RKO (cell line): ENCODE measurements at regions not wholly inside any gene's neighbourhood (a gene's known extent, or its start where the extent isn't known, plus 50 kb on each side); places are given as distances from the start of the nearest gene placed in this dataset.
"Not testable (repeated sequence)": the region's sequence is repeated elsewhere in the genome, so short reads cannot be mapped to it uniquely, and the experiment has no call there.

Experiments used
- DNase-seq: peaks from one replicate; pipeline ENCODE4 v3.0.0-alpha.2; 2016; ENCODE audit warnings: low spot score

DNA sequence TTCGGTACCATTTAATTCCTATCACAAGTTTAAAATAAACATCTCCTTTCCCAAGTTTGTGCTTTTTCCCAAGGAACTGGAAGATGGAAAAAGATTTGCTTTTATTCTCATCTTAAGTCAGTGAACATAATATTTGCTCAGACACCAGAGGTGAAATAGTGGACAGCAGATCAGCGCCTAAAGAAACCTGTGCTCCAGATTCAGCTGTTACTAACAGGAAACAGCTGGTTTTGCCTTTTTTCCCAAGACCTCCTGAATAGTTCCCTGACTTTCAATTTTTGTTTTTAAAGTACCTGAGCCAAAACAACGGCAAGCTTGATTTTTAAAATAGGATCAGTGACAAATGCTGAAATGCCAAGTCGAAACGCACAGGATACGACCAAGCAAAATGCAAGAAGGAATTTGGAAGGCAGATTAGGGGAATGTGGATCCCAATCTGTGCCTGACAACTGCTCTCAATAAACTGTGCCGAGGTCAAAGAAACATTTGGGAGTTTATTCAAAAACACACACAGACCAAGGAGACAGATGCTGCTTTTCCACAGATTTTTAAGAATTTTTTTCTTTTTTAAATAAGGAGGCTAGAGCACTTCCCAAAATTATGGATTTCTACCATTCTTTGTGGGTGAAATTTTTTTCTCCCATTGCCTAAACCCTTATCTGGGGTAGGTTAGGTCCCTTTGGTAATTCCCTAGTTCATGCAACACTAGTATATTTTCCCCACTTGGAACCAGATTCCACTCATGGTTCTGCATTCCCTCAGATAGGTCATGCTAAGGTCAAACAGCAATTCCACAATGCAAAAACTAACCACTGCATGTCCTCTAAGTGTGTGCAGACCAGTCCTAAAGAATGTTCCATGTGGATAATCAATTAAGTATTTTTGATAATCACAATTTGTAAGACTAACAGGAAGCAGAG, 121.5 kb upstream of the PDE1A start:
- DNase-seq: no peak

DNA sequence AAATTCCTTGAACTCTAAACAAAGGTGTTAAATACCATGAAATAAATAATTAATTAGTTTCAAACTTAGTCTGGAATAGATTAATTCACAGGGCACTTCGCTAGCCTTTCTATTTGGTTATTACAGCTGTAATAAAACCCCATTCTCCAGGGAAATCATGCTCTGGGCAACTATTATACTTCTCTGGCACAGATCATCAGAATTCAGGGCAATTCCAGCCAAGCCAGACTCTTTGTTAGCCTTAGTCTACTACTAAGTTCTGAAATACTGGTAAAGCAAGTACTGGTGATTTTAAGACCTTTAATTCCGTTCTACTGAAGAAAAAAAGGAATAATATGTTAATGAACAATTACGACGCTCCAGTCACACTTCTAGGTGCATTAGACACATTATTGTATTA, 123.4 kb upstream of the PDE1A start:
- DNase-seq: no peak

GRCh38 chr2:182552232-182552631, 125.4 kb upstream of the PDE1A start:
- not testable (repeated sequence) for DNase-seq

GRCh38 chr2:182552785-182553184, 125.9 kb upstream of the PDE1A start:
- not testable (repeated sequence) for DNase-seq

DNA sequence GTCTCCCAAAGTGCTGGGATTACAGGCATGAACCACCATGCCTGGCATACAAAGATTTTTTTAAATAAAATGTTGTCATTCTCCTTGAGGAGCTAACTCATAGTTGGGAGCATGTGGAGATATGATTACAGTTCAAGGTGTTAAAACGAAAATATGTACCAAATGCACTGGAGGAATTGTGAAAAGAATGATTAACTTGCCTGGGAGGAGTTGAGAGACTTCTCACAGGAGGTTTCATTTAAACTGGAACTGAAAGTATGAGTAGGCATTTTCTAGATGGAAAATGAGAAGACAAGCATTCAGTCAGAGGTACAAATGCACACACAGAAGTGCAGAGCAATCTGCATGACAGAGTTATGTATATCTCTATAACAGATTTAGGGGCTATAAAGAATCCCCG, 126.6 kb upstream of the PDE1A start:
- no peak for DNase-seq

GRCh38 chr2:182554950-182555349, 128.1 kb upstream of the PDE1A start:
- DNase-seq: no peak

DNA sequence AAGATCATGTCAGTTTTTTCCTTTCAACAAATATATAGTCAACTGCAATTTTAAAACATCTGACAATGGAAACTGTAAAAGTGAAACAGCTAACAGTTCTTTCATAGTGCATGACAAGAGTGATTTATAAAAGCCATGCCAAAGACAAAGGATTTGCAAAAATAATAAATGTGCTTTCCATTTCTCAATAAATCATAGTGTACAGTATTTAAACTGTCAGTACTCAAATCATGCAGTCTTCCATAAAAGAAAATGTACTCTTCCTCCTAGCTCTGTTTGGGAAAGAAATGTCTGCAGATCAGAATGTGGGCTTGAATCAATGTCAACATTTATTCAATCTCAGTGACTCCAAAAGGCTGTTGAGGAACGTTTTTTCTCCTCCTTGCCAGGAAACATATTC, 131.7 kb upstream of the PDE1A start:
- DNase-seq: no peak

GRCh38 chr2:182559623-182560022, 132.8 kb upstream of the PDE1A start:
- DNase-seq: peak; percentile 22

DNA sequence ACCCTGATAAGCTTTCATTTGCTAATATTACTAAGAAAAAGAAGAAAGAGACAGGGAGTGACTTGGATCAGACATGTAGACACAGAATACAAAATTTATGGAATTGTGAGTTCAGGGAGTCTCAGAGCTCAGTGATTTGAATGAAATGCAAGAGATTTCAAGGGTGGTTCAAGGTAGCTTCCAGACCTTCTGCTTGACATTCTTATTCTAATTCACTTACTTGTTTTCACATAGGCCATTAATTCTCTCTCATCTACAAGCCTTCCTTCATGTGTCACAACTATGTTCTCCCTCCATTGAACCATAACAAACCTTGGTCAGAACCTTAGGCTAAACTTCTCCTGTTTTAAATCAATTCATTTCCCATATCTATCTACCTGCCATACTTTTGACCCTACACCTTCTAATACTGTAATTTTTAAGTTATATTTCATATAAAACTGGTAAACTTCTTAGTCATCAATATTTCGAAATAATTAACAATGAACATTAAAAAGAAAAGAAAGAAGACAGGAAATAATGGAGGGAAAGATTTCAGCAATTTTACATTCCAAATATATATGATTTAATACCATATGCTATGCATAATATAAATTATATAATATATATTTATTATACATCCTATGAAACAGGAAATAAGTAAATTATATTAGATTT, 139.2 kb upstream of the PDE1A start:
- DNase-seq: no peak

GRCh38 chr2:182573553-182573952, 142.5 kb upstream of the DNAJC10 start:
- DNase-seq: no peak

DNA sequence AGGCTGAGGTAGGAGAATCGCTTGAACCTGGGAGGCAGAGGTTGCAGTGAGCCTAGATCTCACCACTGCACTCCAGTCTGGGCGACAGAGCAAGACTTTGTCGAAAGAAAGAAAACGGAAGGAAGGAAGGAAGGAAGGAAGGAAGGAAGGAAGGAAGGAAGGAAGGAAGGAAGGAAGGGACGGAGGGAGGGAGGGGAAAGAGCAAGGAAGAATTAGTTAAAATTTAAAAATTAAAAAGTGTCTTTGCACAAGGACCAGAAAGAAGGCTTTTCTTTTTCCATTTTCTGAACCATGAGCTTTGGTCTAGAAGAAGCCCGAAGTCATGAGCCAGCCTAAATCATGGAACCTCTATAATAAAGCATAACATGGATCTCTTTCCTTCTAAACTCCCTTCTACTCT, 138.2 kb upstream of the DNAJC10 start:
- DNase-seq: no peak

GRCh38 chr2:182581196-182581935, 134.7 kb upstream of the DNAJC10 start:
- no peak for DNase-seq

GRCh38 chr2:182584462-182584861, 131.6 kb upstream of the DNAJC10 start:
- DNase-seq: no peak

DNA sequence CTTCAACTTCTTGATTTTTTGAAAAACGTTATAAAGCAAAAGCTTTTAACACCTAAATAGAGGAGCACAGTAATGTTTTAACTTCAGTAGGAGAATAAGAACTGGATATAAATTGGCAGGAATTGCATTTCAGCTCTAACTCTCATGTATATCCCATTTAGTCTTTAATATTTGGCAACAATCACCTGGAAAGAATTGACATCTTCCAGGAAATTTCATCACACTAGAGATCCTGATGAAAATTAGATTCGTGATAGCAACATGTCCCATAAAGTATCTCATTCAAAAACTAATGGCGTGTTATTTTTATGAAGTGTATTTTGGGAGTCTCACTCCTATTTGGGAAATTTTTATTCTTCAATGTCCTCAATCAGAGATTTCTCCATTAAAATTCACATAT, 131.1 kb upstream of the DNAJC10 start:
- DNase-seq: no peak

- no peak for DNase-seq
Measured at GRCh38 chr2:182585430-182585829, 130.6 kb upstream of the DNAJC10 start.

DNA sequence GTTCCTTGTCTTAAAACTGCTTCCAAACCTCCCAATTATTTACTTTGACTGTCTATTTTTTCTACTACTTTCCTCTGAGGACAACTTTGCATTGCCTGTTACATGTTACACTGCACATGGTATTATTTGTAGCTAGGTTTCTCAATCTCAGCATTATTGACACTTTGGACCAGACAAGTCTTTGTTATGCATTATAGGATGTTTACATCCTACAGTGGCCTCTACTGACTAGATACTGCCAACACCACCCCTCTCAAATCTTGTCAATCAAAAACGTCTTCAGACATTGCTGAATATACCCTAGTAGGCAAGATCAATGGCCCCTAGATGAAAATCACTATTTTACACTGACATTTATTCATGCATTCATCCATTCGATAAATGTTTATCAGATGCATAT, 129.6 kb upstream of the DNAJC10 start:
- no peak for DNase-seq

GRCh38 chr2:182587831-182588230, 128.2 kb upstream of the DNAJC10 start:
- DNase-seq: no peak

DNA sequence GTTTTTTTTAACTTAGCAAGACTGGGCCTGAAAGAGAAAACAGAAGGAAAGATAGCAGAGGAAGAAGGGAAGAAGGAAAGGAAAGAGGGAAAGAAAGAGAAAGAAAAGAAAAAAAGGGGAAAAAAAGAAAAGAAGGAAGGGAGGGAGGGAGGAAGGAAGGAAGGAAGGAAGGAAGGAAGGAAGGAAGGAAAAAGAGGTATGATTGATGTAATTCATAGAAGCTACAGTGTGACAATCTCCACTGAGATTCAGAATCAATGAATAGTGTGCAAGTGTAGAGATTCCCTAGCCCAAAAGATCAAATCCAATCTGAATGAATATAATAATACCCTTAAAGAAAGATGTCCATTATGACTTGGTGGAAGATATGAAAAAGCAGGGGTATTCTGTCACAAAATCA, 126.9 kb upstream of the DNAJC10 start:
- no peak for DNase-seq

DNA sequence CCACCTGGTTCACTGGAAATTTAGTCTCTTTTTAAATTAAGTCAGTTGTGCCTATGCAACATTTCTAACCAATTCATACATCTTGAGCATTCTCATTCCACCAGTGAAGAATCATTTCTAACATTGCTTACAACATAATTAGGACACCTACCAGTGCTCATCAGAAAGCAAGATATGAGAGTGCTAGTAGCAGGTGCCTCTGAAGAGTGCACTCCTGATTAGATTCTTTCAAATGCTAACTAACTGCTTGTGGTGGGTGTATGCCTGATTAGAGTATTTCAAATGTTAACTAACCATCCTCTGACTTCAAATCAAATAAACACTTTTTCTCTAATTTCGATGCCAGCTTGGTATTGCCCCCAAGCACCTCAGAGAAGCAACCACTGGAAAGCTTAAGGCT, 124.3 kb upstream of the DNAJC10 start:
- no peak for DNase-seq

DNA sequence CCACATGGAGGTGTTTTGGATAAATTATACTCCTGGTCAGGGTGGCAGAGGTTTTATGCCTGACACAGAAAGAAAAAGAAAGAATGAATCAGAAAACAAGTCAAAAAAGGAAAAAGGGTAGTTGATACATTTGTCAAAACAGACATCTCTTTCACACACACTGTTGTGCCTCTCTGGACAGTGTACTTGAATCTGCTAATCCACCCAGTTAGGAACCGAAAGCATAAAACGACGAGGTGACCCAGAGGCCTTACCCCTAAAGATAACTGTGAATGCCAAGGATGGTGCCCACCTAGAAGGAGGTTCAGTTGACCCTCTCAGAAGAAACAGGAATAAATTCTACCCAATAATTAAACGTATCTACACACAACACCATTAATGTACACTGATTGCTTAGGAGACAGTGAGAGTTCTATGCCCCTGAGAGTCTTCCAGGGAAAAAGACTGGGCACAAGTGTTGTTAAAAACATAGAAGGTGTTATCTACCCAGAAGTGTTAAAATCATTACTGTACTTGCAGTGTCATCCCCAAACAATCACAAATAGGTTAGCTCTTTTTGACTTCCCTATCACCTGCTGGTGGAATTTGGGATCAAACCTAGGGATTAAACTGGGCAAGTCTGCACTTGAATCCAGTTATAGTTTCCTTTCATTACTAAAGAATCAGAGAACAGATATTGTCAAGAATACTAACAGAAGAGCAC, 123.2 kb upstream of the DNAJC10 start:
- DNase-seq: no peak

- DNase-seq: peak; percentile 34
Measured at GRCh38 chr2:182593394-182593975, 122.6 kb upstream of the DNAJC10 start.

- no peak for DNase-seq
Measured at GRCh38 chr2:182594286-182594685, 121.8 kb upstream of the DNAJC10 start.
